GM20000 (cell line): ENCODE measurements at regions not wholly inside any gene's neighbourhood (a gene's known extent, or its start where the extent isn't known, plus 50 kb on each side); places are given as distances from the start of the nearest gene placed in this dataset.

Experiments
- DNase-seq: peaks from one replicate; pipeline ENCODE4 v3.0.0; 2012; ENCODE audit warnings: low spot score
- TF ChIP-seq, protein P1 (sequence below): IDR thresholded peaks from 2 replicates; pipeline ENCODE4 v1.5.1; 2012; ENCODE audit warnings: mild to moderate bottlenecking, control low read depth; ENCODE audit errors: extremely low read depth, missing control alignments

- TF ChIP-seq, protein P1, sequence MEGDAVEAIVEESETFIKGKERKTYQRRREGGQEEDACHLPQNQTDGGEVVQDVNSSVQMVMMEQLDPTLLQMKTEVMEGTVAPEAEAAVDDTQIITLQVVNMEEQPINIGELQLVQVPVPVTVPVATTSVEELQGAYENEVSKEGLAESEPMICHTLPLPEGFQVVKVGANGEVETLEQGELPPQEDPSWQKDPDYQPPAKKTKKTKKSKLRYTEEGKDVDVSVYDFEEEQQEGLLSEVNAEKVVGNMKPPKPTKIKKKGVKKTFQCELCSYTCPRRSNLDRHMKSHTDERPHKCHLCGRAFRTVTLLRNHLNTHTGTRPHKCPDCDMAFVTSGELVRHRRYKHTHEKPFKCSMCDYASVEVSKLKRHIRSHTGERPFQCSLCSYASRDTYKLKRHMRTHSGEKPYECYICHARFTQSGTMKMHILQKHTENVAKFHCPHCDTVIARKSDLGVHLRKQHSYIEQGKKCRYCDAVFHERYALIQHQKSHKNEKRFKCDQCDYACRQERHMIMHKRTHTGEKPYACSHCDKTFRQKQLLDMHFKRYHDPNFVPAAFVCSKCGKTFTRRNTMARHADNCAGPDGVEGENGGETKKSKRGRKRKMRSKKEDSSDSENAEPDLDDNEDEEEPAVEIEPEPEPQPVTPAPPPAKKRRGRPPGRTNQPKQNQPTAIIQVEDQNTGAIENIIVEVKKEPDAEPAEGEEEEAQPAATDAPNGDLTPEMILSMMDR: no peak
- DNase-seq: no peak
Observed at GRCh38 chr7:96901822-96902445, 103.4 kb upstream of the DLX6 start.

DNA sequence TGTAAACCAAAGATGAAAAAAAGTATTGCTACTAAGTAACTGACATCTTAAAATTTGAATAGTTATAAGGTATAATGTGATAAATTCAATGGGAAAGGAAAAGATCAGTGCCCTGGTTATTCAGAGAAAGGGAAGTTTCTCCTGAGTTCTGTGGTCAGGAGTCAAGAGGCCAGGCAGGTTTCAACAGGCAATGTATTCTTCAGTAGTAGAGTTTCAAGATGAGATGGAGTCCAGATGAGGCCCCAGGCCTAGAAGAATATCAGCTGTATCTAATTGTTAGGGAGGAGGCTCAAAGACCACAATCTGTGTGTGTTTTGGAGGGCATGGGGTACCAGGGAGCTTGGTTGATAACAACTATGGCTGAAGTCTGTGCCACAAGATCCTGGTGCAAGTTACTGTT lies 101.4 kb upstream of the DLX6 start:
- TF ChIP-seq, protein P1: no peak

GRCh38 chr7:96910486-96910885 lies 94.9 kb upstream of the DLX6 start:
- TF ChIP-seq, protein P1: no peak
- no peak for DNase-seq

More for the DNA sequence above, 101.4 kb upstream of the DLX6 start:
- DNase-seq: no peak

- no peak for DNase-seq
- TF ChIP-seq, protein P1: no peak
Observed at GRCh38 chr7:96915029-96915428, 90.3 kb upstream of the DLX6 start.

DNA sequence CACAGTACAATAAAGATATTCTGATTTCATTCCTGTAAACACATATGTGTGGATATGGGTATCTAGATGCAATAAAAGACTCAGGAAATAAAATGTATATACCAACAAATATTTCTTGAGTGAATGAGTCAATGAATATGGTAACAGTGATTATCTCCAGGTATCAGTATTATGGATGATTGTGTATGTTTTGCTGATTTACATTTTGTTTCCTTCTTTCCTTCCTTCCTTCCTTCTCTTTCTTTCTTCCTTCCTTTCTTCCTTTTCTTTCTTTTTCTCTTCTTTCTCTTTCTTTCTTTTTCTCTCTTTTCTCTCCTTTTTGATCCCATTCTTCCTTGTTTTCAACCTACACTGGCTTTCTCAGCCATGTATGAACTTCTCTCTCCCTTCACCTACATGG lies 85.3 kb upstream of the DLX6 start:
- TF ChIP-seq, protein P1: no peak
- no peak for DNase-seq

DNA sequence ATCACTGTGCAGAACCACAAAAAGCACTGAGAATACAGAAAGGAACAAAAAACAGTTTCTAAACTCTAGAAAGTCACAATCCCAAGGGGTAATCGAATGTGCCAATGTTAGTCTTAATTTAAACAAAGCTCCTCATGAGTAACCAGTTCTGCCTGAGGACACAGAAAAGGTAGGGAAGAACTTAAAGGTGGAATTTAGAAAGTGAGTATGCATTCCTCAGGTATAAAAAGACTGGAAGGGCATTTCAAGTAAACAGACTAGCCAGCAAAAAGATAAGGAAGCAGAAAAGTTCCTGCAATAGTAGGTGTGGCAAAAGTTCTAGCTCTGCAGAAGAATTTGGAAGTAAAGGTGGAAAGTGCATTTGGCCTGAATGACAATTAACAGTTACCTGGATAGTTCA lies 84.6 kb upstream of the DLX6 start:
- TF ChIP-seq, protein P1: no peak
- DNase-seq: no peak

DNA sequence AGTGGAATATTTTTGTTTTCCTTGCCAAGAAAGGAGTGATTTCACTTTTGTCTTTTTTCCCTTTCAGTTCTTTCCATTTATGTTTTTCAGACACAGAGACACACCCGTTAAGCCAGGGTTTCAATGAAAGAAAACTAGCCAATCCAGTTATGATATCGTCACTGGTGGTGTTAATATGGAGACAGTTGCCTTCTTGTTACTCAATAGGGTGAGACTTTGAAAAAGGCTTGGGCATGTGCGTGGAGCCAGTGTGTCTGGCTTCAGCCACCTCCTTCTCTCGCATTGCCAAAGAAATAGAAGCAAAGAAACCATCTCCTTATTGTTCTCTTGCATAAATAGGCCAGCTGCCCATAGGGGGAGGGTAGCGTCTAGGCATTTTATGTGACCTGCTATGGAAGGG lies 84.1 kb upstream of the DLX6 start:
- no peak for DNase-seq
- TF ChIP-seq, protein P1: no peak
